ENCODE measurements at regions not wholly inside any gene's neighbourhood (a gene's known extent, or its start where the extent isn't known, plus 50 kb on each side); places are given as distances from the start of the nearest gene placed in this dataset.
"Not testable (repeated sequence)": the region's sequence is repeated elsewhere in the genome, so short reads cannot be mapped to it uniquely, and the experiment has no call there.

GRCh38 chr7:68918621-68919020 lies 679.7 kb upstream of the AUTS2 start:
- no peak for DNase-seq (ENCODE audit: low read depth)

GRCh38 chr7:68922850-68923249 lies 675.4 kb upstream of the AUTS2 start:
- no peak for DNase-seq (ENCODE audit: low read depth)

GRCh38 chr7:68925241-68925640 lies 673.0 kb upstream of the AUTS2 start:
- DNase-seq (ENCODE audit: low read depth): no peak

- no peak for DNase-seq (ENCODE audit: low read depth)
Observed at GRCh38 chr7:68929781-68930261, 668.5 kb upstream of the AUTS2 start.

GRCh38 chr7:68936471-68937035 lies 661.7 kb upstream of the AUTS2 start:
- DNase-seq (ENCODE audit: low read depth): no peak

GRCh38 chr7:68938151-68938550 lies 660.1 kb upstream of the AUTS2 start:
- no peak for DNase-seq (ENCODE audit: low read depth)

- DNase-seq (ENCODE audit: low read depth): no peak
Observed at GRCh38 chr7:68943786-68944185, 654.5 kb upstream of the AUTS2 start.

GRCh38 chr7:68955656-68956055 lies 642.6 kb upstream of the AUTS2 start:
- DNase-seq (ENCODE audit: low read depth): no peak

- DNase-seq (ENCODE audit: low read depth): no peak
Observed at GRCh38 chr7:68958571-68958970, 639.7 kb upstream of the AUTS2 start.

GRCh38 chr7:68963552-68963951 lies 634.7 kb upstream of the AUTS2 start:
- DNase-seq (ENCODE audit: low read depth): no peak

GRCh38 chr7:68964060-68964459 lies 634.2 kb upstream of the AUTS2 start:
- no peak for DNase-seq (ENCODE audit: low read depth)

- no peak for DNase-seq (ENCODE audit: low read depth)
Observed at GRCh38 chr7:68965351-68965750, 632.9 kb upstream of the AUTS2 start.

- DNase-seq (ENCODE audit: low read depth): no peak
Observed at GRCh38 chr7:68967598-68967997, 630.7 kb upstream of the AUTS2 start.

- no peak for DNase-seq (ENCODE audit: low read depth)
Observed at GRCh38 chr7:68969571-68969970, 628.7 kb upstream of the AUTS2 start.

GRCh38 chr7:68971634-68972340 lies 626.5 kb upstream of the AUTS2 start:
- no peak for DNase-seq (ENCODE audit: low read depth)

- no peak for DNase-seq (ENCODE audit: low read depth)
Observed at GRCh38 chr7:68977385-68978055, 620.8 kb upstream of the AUTS2 start.

- no peak for DNase-seq (ENCODE audit: low read depth)
Observed at GRCh38 chr7:68978710-68979109, 619.6 kb upstream of the AUTS2 start.

- no peak for DNase-seq (ENCODE audit: low read depth)
Observed at GRCh38 chr7:68980011-68980410, 618.3 kb upstream of the AUTS2 start.

- not testable (repeated sequence) for DNase-seq (ENCODE audit: low read depth)
Observed at GRCh38 chr7:68980432-68980831, 617.8 kb upstream of the AUTS2 start.

- no peak for DNase-seq (ENCODE audit: low read depth)
Observed at GRCh38 chr7:68984306-68984705, 614.0 kb upstream of the AUTS2 start.

GRCh38 chr7:68994841-68995240 lies 603.4 kb upstream of the AUTS2 start:
- DNase-seq (ENCODE audit: low read depth): no peak

- DNase-seq (ENCODE audit: low read depth): no peak
Observed at GRCh38 chr7:68998136-68998535, 600.1 kb upstream of the AUTS2 start.

GRCh38 chr7:69002416-69002815 lies 595.9 kb upstream of the AUTS2 start:
- DNase-seq (ENCODE audit: low read depth): no peak

Data from fibroblast of gingiva (primary cell).